Stimulated activated CD4-positive, alpha-beta T cell treated with anti-CD3 and anti-CD28 coated beads, Interleukin-4, amount 100 ng/mL, for 4 hours (primary cell): ENCODE measurements at regions not wholly inside any gene's neighbourhood (a gene's known extent, or its start where the extent isn't known, plus 50 kb on each side); places are given as distances from the start of the nearest gene placed in this dataset.

Experiments
- DNase-seq, 2 experiments: peaks; one replicate each; pipeline ENCODE4 v3.0.0-alpha.2; 2020

DNA sequence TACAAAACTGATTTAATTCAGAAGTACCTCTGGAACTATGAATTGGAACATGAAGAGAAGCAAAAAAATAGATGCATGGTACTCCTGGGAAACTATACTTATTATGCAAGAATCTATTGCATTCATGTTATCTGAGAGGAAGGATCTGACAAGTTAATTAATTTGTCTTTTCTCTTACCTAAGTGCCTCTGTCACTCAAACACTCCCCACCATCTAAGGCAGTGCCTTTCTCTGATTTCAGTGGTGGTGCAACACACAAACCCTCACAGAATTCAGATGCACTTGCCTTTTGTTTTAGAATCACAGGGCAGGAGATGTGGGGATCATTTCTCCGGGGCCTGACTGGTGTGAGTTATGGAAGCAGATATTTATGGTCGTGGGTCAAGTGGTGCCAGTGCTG lies 52.5 kb upstream of the C9orf72 start:
- no peak for DNase-seq

DNA sequence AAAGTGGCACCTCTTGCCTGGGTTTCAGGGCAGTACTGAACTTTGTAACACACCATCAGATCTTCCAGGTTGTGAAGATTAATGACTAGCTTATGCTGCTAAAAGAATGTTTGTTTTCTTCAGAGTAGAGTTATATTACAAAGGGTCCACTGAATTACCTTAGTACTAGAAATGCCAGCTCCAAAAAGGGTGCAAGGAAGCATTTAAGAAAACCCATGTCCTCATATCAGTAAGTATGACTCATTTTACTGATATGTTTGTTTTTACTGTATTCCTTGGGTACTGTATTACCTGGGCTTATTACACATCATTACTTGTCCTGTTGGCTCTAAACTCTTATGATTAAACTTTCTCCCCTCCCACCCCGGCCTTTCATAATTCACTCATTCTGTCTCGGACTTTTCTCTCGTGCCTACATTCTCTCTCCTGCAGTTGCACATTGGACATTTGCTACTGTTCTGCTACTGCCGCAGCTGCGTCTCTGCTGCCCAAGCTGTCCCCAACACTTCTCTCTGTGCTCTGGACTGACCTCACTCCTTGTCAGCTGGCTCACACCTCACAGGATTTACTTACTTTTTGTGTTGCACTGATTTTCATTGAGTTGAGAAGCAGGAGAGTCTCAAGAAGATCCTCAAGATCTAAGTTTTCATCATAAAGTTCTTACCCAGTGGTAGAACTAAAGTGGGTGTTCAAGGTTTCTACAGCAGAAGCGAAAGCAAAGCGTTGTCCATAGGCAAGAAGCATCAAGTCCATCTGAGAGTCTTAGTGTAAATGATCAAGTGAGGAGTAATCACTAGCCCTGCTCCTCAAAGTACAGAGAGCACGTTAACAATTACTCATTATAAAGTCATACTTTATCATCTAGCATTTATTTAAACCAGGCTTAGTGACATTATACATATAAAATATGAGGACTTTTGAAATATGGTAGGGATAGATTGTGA lies 53.2 kb upstream of the C9orf72 start:
- DNase-seq: no peak

DNA sequence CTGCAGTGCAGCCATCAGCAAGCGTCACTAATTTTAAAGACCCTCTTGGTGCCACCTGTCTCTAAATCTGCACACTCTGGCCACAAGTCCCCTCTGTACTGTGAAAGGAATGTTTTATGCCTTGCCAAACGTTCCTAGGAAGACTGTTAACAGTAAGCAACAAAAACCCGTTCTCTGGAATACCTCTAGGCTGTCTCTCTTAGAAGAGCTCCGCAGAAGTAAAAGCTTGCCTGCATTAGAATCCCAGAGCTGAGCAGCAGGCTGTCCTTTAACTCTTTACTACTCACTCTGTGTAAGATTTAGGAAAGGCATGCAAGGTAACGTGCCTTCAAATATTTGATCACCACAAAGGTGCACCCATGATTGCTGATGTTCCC lies 53.9 kb upstream of the C9orf72 start:
- no peak for DNase-seq

DNA sequence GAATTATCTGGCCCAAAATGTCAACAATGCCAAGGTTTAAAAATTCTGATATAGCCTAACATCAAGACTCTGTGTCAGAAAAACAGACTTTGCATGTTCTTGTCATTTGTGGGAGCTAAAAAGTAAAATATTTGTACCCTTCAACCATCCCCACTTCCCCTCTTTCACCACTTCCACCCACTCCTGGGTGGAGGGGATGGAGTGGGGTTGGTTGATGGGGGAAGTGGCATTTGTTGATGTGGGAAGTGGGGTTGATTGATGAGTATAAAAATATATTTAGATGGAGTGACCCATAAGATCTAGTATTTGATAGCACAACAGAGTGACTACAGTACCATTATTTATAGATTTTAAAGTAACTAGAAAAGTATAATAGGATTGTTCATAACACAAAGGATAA lies 55.0 kb upstream of the C9orf72 start:
- no peak for DNase-seq

DNA sequence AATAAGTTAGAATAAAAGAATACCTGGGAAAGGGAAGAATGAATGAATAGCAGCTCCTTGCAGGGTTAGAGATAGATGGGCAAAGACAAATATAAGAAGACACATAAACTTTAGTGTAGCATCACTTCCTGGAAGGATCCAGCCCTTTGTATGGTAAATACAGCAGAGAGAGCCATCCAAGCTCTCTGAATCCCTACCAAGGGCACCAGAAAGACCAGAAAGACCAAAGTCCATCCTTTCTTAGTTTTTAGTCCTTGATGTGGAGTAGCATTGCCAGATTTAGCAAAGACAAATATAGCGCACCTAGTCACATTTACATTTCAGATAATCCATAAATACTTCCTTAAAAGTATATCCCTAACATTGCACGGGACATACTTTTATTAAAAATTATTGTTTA lies 56.1 kb upstream of the C9orf72 start:
- no peak for DNase-seq

DNA sequence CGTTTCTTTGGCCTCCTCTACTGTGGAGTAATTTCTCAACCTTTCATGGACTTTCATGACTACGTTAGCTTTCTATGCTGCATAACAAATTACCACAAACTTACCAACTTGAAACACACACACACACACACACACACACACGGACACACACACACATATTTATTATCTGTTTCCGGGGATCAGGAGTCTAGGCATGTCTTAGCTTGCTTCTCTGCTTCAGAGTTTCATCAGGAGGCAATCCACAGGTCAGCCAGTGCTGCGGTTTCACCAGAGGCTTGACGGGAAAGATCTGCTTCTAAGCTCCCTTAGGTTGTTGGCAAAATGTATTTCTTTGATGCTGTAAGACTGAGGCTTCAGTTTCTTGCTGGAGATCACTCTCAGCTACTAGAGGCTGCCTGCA lies 59.0 kb upstream of the C9orf72 start:
- no peak for DNase-seq

DNA sequence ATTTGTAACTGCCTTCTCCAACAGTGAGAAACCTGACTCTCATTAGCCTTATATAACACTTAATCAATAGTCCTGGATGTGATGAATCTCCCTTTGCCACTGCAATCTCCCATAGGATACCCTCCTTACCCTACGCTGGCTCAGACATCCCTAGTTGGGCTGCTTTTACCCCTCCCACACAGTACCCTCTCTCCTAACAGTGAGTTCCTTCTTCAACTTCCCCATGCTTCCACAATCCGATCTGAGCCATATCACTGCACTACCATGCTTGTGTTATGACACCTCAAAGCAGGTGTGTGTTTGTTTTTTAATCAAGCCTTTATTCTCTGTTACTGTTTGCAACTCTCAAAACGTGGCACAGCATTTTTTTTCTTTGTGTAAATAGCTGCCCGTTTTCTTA lies 60.5 kb upstream of the C9orf72 start:
- no peak for DNase-seq

DNA sequence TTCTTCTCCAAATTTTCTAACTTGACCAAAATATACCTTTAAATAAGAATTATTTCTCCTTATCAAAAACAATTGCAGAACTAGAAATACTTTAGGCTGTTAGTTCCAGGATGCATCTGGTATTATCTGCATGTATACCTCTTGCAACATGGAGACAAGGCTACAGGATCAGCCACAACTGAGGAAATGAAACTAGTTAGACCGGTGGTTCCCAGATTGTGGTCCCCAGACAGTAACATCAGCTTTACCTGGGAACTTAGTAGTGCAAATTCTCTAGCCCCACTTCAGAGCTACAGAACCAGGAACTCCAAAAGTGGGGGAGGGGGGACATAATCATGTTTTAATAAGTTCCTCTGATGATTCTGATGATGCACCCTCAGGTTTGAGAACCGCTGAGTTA lies 61.6 kb upstream of the C9orf72 start:
- no peak for DNase-seq

DNA sequence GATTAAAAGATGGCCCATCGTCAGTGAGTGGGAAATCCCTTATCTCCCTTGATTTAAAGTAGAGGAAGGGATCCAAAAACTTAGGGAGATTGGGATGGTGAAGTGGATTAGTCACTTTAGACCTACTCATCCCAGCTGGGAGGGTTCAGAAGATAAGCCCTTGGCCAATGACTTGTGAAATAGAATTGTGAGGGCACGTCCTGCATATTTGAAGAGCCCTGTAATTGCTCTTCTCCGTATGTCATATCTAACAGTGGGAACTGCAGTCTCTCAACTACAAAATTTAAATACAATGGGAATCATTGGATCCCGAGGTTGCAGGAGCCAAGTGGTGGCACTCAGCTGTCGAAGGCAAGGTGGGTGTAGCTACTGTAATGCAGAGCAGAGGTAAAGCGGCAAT lies 65.4 kb upstream of the C9orf72 start:
- no peak for DNase-seq

DNA sequence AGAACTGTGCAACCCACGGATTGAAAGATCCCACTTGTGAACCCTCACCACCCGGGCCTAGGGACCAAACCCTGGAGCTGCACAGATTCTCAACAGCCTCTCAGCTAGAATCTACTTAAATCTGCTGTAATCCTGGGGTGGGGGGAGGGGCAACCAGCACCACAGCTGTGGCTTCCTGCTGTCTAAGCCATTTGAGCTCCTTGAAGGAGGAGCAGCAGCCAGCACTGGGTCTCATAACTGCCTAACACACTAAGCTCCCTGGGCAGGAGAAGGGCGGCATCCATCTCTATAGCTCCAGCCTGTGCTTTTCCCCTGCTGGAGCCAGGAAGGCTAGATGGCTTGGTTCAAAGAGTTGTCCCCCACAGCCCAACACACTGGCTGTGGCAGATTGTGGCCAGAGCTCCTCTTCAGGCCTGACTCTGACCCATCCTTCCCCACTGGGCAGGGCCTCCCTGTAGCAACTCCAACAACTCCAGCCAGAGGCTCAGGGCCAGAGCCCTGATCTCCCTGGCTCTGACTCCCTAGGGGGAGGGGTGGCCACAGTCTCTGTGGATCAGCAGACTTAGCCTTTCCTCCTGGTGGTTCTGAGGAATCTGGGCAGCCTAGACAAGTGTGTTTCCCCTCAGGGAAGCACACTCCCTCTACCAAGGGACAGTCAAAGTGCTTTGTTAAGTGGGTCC lies 72.0 kb upstream of the C9orf72 start:
- no peak for DNase-seq

DNA sequence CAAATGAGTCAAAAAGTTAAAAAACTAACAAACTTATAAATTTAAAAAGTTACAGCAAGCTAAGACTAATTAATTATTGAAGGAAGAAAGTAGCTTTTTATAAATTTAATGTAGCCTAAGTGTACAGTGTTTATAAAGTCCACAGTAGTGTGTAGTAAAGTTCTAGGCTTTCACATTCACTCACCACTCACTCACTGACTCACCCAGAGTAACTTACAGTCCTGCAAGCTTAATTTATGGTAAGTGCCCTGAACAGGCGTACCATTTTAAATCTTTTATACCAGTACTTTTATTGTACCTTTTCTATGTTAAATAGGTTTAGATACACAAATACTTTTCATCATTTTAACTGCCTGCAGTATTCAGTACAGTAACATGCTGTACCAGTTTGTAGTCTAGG lies 80.0 kb upstream of the C9orf72 start:
- no peak for DNase-seq

DNA sequence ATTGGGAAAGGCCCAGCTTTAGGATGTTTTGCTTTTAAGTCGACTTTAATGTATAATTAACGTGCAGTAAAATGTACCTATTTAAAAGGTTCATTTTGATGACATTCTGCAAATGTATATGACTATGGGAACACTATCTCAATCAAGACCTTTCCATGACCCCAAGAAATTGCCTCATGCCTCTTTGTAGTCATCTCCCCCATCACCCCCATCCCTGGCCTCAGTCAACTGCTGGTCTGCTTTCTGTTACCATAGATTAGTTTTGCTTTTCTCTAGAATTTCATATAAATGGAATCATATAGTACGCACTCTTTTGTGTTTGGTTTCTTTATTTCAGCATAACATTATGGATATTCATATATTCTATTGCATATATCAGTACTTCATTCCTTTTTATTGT lies 80.7 kb upstream of the C9orf72 start:
- no peak for DNase-seq

DNA sequence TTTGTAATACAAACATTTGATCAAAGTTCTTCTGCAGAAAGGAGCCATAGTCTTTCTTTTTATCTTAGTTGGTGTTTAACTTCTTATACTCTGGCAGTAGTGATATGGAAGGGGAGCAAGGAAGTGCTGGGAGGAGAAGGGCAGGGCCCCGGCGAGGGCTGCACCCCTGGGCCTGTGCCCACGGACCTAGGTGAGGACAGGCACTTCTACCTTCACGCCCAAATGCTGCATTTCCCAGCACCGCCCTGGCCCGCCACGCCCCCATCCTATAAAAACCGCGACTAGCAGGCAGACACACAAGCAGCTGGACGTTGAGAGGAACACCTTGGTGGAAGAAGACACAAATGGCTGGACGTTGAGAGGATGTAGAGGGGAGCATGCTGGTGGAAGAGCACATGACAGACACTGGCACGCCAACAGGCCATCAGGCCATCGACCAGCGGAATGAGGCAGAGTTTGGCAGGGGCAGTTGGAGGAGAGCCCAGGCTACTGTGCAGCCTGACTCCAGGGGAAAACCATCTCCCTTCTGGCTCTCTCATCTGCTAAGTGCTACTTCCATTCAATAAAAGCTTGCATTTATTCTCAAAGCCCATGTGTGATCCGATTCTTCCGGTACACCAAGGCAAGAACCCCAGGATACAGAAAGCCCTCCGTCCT lies 81.5 kb upstream of the C9orf72 start:
- DNase-seq: no peak

DNA sequence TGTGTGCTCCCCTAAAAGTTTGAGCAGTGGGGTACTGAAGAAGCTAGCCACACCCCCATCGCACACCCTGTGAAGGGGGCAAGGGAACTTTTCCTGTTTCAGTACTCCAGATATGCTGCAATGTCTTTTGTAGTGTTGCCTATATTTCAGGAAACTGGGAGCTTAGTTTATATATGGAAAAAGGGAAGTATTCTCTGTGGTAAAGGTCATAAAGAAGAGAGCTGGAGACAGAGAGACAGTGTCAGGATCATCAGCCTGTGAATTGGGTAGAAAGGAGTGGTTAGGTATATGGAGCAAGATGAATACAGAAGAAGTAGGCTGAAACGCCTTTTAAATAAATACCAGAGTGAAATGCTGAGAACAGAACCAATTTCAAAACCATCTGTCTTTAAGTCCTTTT lies 82.2 kb upstream of the C9orf72 start:
- DNase-seq: no peak

DNA sequence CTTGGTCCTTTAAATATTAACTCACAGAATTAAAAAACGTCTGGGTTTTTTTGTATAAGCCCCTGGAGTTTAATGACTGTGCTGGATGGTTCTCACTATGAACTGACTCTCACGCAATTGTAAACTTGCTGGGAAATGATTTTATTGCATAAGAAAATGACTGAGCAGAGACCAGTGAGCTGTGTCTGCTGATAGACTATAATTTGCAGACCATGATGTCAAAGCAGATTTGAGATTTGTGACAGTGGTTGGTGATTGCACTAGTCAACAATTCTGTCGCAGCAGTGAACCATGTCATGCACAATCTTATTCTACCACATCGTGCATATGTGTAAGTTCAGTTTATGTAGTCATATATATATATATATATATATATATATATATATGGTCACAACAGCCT lies 85.7 kb upstream of the C9orf72 start:
- no peak for DNase-seq

DNA sequence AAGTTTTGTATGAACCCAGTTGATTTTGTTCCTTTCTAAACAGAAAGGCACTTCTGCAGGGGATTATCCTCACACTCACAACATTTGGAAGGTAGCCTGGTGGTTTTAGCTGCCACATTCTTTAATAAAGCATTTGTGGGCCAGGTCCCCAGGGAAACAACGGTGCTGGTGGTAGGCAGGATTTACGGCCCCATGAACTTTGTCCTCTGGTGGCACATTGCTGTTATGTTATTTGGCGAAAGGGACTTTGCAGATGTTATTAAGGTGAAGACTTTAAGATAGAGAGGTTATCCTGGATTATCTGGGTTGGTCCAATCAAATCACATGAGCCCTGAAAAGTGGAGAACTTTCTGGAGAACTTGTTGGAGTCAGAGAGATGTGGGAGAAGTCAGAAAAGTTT lies 86.3 kb upstream of the C9orf72 start:
- no peak for DNase-seq

DNA sequence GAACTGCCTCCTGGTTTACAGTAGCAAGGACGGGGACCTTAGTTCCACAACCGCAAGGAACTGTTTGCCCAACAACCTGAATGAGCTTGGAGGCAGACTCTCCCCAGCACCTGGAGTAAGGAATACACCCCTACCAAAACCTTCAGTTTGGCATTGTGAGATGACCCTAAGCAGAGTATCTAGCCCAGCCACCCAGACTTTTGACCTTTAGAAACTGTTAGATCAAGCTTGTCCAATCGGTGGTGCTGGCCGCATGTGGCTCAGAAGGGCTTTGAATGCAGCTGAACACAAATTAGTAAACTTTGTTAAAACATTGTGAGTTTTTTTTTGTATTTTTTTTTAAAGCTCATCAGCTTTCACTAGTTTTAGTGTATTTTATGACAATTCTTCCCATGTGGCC lies 86.9 kb upstream of the C9orf72 start:
- no peak for DNase-seq

DNA sequence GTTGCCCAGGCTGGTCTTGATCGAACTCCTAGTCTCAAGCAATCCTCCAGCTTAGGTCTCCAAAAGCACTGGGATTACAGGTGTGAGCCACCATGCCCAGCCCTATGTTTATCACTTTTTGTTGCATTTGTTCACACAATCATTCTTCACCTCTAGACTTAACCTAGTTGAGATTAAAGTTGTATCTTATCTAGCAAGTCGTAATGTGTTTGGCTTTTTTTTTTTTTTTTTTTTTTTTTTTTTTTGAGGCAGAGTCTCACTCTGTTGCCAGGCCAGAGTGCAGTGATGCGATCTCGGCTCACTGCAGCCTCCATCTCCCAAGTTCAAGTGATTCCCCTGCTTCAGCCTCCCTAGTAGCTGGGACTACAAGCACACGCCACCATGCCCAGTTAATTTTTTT lies 90.2 kb upstream of the C9orf72 start:
- DNase-seq: no peak

DNA sequence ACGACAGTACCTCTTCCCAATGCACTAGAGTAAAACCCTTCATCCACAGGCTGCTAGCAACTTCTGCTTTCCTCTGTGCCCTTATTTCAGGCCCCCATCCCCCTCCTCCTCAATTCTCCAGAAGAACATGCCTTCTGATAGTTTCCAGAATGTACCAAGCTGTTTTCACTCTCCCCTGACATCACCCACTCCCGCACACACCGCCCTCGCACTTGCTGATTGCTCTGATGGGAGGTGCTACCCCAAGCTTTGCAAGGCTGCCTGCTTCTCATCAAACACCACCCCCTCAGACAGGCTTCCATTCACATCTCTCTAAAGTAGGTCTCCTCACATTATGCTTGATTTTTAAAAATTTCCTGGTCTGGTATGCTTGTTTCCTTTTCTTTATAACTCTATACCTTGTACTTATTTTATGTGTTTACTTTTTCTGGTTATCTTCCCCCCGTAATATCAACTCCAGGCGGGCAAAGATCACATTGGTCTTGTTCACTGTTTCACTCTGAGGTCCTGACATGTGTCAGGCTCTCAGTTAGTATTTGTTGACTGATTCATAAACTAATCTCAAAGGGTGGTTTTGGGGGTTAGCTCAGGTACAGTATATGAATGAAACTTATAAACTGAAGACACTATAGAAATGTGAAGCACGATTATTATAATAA lies 91.0 kb upstream of the C9orf72 start:
- DNase-seq: peak in 1 of 2 experiments; percentile 17

DNA sequence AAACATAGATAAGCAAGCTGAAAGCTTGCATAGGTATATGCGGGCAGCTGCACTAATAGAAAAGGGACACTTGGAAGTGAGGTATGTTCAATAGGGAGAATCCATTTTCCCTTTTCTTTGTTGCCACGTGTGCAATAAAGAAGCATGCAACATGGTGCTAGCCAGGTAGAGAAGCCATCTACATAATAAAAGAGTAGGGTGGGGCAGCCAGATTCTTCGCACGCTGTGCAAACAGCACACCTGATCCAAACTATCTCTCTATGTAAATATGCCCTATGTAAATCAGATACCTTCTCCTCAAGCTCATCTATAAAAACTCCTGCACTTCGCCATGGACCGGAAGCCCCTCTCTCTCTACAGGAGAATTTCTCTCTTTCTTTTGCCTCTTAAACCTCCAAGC lies 91.9 kb upstream of the C9orf72 start:
- no peak for DNase-seq

DNA sequence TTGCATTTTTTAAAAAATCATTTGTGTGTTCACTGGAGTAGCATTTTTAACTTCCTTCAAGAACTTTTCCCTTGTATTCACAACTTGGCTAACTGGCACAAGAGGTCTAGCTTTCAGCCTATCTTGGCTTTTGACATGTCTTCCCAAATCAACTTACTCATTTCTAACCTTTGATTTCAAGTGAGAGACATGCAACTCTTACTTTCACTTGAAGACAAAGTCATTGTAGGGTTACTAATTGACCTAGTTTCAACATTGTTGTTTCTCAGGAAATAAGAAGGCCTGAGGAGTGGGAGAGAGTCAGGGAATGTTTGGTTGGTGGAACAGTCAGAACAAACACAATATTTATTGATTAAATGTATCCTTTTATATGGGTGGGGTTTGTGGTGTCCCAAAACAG lies 95.0 kb upstream of the C9orf72 start:
- DNase-seq: no peak

DNA sequence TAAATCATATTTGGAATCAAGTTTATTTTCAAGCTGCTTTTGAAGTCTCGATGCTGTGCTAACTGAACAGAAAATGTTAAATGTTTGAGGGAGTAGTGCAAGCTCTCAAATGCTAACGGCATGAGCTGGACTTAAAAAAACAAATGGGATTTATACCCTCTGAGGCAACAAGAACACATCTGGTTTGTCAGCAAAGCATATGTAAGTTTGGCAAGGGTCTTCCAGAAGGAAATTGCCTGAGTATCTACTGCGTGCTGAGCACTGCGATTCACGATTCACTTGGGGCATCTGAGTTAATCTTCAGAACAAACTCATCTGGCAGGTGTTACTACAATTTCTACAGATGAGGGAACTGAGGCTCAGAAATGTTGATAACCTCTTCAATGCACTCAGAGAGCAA lies 98.4 kb upstream of the C9orf72 start:
- DNase-seq: no peak

DNA sequence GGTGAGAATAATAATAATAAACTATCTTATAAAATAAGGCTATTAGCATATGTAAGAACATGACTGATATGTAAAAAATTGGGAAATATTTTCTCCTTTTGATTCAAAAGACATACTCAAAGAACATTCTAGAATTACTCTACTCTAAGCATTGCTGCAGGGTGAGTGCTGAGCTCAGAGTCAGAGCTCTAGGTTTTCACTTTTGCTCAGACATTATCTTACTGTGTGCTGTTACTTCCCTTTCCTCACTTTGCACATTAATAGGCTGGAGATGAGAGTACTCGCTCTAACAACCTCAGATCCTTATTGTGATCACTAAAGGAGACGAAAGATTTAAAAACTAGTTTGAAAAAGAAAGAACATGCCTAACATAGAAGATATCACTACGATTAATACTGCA lies 99.4 kb upstream of the C9orf72 start:
- DNase-seq: no peak

DNA sequence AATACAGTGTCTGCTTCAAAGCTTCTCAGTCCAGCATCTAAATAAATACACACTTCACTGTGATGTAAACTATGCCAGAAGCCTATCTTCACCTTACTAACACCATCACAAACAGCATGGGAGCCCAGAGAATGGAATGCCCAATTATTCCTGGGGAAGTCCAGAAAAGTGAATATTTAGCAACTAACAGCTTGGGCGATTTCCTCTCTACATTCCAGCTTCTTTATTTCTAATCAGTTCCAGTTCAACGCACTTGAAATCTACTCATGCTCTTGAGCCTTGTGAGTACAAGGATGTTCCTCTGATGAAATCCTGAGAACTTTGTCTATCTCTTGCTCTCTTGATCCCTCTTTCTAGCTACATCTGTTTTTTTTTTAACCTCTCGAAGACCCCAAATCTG lies 100.4 kb upstream of the C9orf72 start:
- DNase-seq: no peak
